Uterus (tissue), 3 donors: ENCODE measurements at regions not wholly inside any gene's neighbourhood (a gene's known extent, or its start where the extent isn't known, plus 50 kb on each side); places are given as distances from the start of the nearest gene placed in this dataset.
A peak's percentile ranks its signal among the peaks of the same experiment; 100 is the strongest.

ENCODE experiments used
- DNase-seq, 2 donors: peaks; one replicate each; pipeline ENCODE4 v3.0.0-alpha.2; 2019 to 2020
- H3K27ac ChIP-seq, 2 donors: fragments of 200-600 bp; sonication (generic); 1 replicate in 1 of 2; 2 replicates in 1 of 2; pipeline ENCODE4 v1.5.1; 2016 to 2018
- H3K27me3 ChIP-seq, 2 donors: fragments of 200-600 bp; sonication (generic); one replicate each; pipeline ENCODE4 v1.5.1; 2018 to 2019; ENCODE audit warnings: control low read depth in 1 of 2
- H3K36me3 ChIP-seq, 2 donors: fragments of 200-600 bp; sonication (generic); one replicate each; pipeline ENCODE4 v1.5.1; 2019; ENCODE audit warnings: control low read depth in 1 of 2
- H3K4me1 ChIP-seq, 2 donors: fragments of 200-600 bp; sonication (generic); one replicate each; pipeline ENCODE4 v1.5.1; 2018 to 2019; ENCODE audit warnings: control low read depth in 1 of 2
- H3K4me3 ChIP-seq, 2 donors: fragments of 200-600 bp; sonication (generic); 1 replicate in 1 of 2; 2 replicates in 1 of 2; pipeline ENCODE4 v1.5.1; 2018 to 2019; ENCODE audit warnings: mild to moderate bottlenecking in 1 of 2
- H3K9me3 ChIP-seq, 2 donors: fragments of 200-600 bp; sonication (generic); one replicate each; pipeline ENCODE4 v1.5.1; 2019; ENCODE audit warnings: control low read depth in 1 of 2
- POLR2A ChIP-seq, 2 donors: fragments of 450-650 bp; IDR thresholded peaks; one replicate each; pipeline ENCODE4 v1.6.1; 2016; ENCODE audit warnings: antibody characterized with exemption in 2 of 2, mild to moderate bottlenecking in 1 of 2, moderate library complexity in 1 of 2
- intact Hi-C: fragments of 100-400 bp; cut with DNase I; formaldehyde crosslinking; loops from one replicate; pipeline ENCODE4 v1.15.1; 2023; ENCODE audit warnings: low total_unique reads
- TF ChIP-seq, protein P1 (sequence below), 4 experiments: fragments of 200-600 bp in 2 of 4; fragments of 450-650 bp in 2 of 4; sonication (generic) in 2 of 4; IDR thresholded peaks; one replicate each; pipeline ENCODE4 v1.5.1; 2016 to 2019; ENCODE audit warnings: antibody characterized with exemption in 4 of 4, mild to moderate bottlenecking in 2 of 4, moderate library complexity in 1 of 4
- donor health status: DM: yes; HTN: yes; CAD: no.

- no peak overlapping the region for H3K27ac ChIP-seq
- no peaks in the 10 kb centered on the region for H3K27me3 ChIP-seq
- TF ChIP-seq POLR2A (IDR thresholded peaks at IDR 0.05): no peak
- TF ChIP-seq, protein P1, sequence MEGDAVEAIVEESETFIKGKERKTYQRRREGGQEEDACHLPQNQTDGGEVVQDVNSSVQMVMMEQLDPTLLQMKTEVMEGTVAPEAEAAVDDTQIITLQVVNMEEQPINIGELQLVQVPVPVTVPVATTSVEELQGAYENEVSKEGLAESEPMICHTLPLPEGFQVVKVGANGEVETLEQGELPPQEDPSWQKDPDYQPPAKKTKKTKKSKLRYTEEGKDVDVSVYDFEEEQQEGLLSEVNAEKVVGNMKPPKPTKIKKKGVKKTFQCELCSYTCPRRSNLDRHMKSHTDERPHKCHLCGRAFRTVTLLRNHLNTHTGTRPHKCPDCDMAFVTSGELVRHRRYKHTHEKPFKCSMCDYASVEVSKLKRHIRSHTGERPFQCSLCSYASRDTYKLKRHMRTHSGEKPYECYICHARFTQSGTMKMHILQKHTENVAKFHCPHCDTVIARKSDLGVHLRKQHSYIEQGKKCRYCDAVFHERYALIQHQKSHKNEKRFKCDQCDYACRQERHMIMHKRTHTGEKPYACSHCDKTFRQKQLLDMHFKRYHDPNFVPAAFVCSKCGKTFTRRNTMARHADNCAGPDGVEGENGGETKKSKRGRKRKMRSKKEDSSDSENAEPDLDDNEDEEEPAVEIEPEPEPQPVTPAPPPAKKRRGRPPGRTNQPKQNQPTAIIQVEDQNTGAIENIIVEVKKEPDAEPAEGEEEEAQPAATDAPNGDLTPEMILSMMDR (IDR thresholded peaks at IDR 0.05): no peak
- H3K36me3 ChIP-seq: no peaks in the 10 kb centered on the region
- H3K4me3 ChIP-seq: no peak overlapping the region
- intact Hi-C loops: no loop called here
- no peak for DNase-seq
- no peaks in the 10 kb centered on the region for H3K9me3 ChIP-seq
- no peaks in the 10 kb centered on the region for H3K4me1 ChIP-seq
Measured at GRCh38 chr7:35889001-35889400, 88.1 kb downstream of the SEPTIN7 start.

- Histone ChIP-seq H3K9me3 (no peaks in the 10 kb centered on the region), H3K36me3 (no peaks in the 10 kb centered on the region), H3K4me1 (no peaks in the 10 kb centered on the region), H3K27ac (peak overlapping the region in 1 of 2 donors; percentile 19), H3K4me3 (no peak overlapping the region), H3K27me3 (no peaks in the 10 kb centered on the region)
- DNase-seq: no peak
- TF ChIP-seq, protein P1 (IDR thresholded peaks at IDR 0.05): no peak
- TF ChIP-seq POLR2A (IDR thresholded peaks at IDR 0.05): no peak
- intact Hi-C loops: no loop called here
Measured at GRCh38 chr7:35889870-35890269, 89.0 kb downstream of the SEPTIN7 start.

DNA sequence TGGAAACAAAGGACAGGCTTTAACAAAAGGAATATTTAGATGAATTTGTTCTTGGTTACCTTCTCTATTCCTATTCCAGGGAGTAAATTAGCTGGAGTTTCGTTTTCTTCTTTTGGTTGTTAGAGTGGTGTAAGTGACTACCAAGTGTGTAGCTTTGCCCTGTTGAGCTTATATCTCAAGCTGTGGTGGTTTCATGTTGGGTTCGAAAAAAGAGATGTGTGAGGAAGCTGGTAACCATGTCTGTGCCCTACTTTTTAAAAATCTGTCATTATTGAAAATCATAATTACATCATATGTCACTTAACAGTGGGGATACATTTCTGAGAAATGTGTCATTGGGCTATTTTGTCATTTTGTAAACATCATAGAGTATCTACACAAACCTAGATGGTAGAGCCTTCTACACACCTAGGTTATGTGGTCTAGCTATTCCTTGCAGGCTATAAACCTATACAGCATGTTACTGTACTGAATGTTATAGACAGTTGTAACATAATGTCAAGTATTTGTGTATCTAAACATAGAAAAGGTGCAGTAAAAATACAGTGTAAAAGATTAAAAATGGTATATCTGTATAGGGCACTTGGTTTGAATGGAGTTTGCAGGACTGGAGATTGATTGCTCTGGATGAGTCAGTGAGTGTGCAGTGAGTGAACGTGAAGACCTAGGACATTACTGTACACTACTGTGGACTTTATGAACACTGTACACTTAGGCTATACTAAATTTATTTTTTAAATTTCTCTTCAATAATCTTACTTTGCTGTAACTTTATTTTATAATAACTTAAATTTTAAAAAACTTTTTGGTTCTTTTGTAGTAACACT, 90.4 kb downstream of the SEPTIN7 start:
- TF ChIP-seq POLR2A (IDR thresholded peaks at IDR 0.05): no peak
- TF ChIP-seq, protein P1 (IDR thresholded peaks at IDR 0.05): no peak
- H3K4me1 ChIP-seq: no peaks in the 10 kb centered on the region

DNA sequence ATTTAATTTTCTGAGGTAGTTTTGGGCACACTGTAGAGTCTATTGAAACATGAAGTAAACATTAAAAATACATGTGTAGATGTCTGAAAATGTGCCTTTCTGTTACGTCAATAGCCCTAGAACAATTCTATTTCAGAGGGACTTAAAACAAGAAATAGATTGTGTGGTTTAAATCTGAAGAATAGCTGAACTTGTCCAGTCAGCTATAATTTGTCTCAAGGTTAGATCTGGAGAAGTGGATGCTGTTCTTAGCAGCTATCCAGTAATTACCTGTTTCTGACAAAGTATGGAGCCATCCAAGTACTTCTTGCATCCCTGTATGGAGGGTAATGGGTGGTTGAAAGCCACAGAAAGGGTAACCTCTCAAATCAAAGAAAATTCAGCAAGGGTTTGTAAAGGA, 92.8 kb downstream of the SEPTIN7 start:
- H3K4me3 ChIP-seq: no peak overlapping the region
- intact Hi-C loops: no loop called here
- TF ChIP-seq, protein P1 (IDR thresholded peaks at IDR 0.05): no peak
- TF ChIP-seq POLR2A (IDR thresholded peaks at IDR 0.05): no peak
- no peaks in the 10 kb centered on the region for H3K9me3 ChIP-seq
- H3K4me1 ChIP-seq: no peaks in the 10 kb centered on the region
- DNase-seq: no peak
- no peak overlapping the region for H3K27ac ChIP-seq
- no peaks in the 10 kb centered on the region for H3K27me3 ChIP-seq
- no peaks in the 10 kb centered on the region for H3K36me3 ChIP-seq

More for the DNA sequence above, 90.4 kb downstream of the SEPTIN7 start:
- intact Hi-C loops: no loop called here
- no peaks in the 10 kb centered on the region for H3K9me3 ChIP-seq
- H3K36me3 ChIP-seq: no peaks in the 10 kb centered on the region
- H3K4me3 ChIP-seq: no peak overlapping the region
- DNase-seq: no peak
- no peak overlapping the region for H3K27ac ChIP-seq
- no peaks in the 10 kb centered on the region for H3K27me3 ChIP-seq

DNA sequence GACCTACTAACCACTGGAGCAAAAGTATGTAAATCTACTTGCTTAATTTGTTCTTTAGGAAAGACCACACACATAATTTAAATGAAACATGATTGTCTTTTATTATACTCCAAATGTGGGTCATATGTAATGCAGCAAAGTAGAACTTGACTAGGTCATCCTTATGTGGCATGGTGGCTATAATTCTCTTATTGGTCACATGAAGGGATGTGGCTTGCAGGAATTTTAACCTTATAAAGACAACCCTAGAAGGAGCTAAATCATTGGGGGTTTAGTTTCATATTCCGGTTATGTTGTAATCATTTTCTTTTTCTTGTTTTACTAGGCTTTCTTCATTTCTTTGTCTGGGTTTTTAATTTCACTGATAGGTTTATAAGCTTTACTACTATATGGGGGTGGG, 93.9 kb downstream of the SEPTIN7 start:
- Histone ChIP-seq H3K9me3 (no peaks in the 10 kb centered on the region), H3K4me3 (no peak overlapping the region), H3K27me3 (no peaks in the 10 kb centered on the region), H3K36me3 (no peaks in the 10 kb centered on the region), H3K27ac (no peak overlapping the region), H3K4me1 (no peaks in the 10 kb centered on the region)
- intact Hi-C loops: no loop called here
- DNase-seq: no peak
- TF ChIP-seq POLR2A (IDR thresholded peaks at IDR 0.05): no peak
- TF ChIP-seq, protein P1 (IDR thresholded peaks at IDR 0.05): no peak
